ENCODE measurements at regions not wholly inside any gene's neighbourhood (a gene's known extent, or its start where the extent isn't known, plus 50 kb on each side); places are given as distances from the start of the nearest gene placed in this dataset.
"Not testable (repeated sequence)": the region's sequence is repeated elsewhere in the genome, so short reads cannot be mapped to it uniquely, and the experiment has no call there.

- no peak for DNase-seq
These were observed 317.8 kb upstream of the SLITRK3 start for GRCh38 chr3:165513715-165514701.

GRCh38 chr3:165507576-165507975, 311.4 kb upstream of the SLITRK3 start:
- DNase-seq, result no peak

- DNase-seq, result no peak
These were observed 310.9 kb upstream of the SLITRK3 start for GRCh38 chr3:165507060-165507459.

- no peak for DNase-seq
These were observed 309.5 kb upstream of the SLITRK3 start for GRCh38 chr3:165505657-165506056.

- no peak for DNase-seq
These were observed 308.4 kb upstream of the SLITRK3 start for GRCh38 chr3:165504554-165504953.

- DNase-seq, result no peak
These were observed 307.6 kb upstream of the SLITRK3 start for GRCh38 chr3:165503825-165504224.

GRCh38 chr3:165503346-165503745, 307.2 kb upstream of the SLITRK3 start:
- no peak for DNase-seq

- no peak for DNase-seq
These were observed 306.5 kb upstream of the SLITRK3 start for GRCh38 chr3:165502707-165503106.

GRCh38 chr3:165498742-165499141, 302.6 kb upstream of the SLITRK3 start:
- DNase-seq, result not testable (repeated sequence)

- DNase-seq, result no peak
These were observed 295.3 kb upstream of the SLITRK3 start for GRCh38 chr3:165491487-165491886.

GRCh38 chr3:165476399-165477060, 280.3 kb upstream of the SLITRK3 start:
- no peak for DNase-seq

- no peak for DNase-seq
These were observed 270.7 kb upstream of the SLITRK3 start for GRCh38 chr3:165466856-165467255.

- DNase-seq, result no peak
These were observed 268.6 kb upstream of the SLITRK3 start for GRCh38 chr3:165464736-165465135.

GRCh38 chr3:165463531-165463930, 267.3 kb upstream of the SLITRK3 start:
- no peak for DNase-seq

- no peak for DNase-seq
These were observed 266.6 kb upstream of the SLITRK3 start for GRCh38 chr3:165462636-165463334.

GRCh38 chr3:165459924-165460835, 264.0 kb upstream of the SLITRK3 start:
- DNase-seq, result no peak

- no peak for DNase-seq
These were observed 262.9 kb upstream of the SLITRK3 start for GRCh38 chr3:165459111-165459510.

GRCh38 chr3:165457096-165457495, 260.9 kb upstream of the SLITRK3 start:
- no peak for DNase-seq

GRCh38 chr3:165455793-165456192, 259.6 kb upstream of the SLITRK3 start:
- no peak for DNase-seq

GRCh38 chr3:165455360-165455759, 259.2 kb upstream of the SLITRK3 start:
- no peak for DNase-seq

GRCh38 chr3:165451371-165452070, 255.3 kb upstream of the SLITRK3 start:
- no peak for DNase-seq

- no peak for DNase-seq
These were observed 250.4 kb upstream of the SLITRK3 start for GRCh38 chr3:165446555-165446954.

Data from 8988T (cell line).